Upper lobe of left lung (tissue), 6 donors: ENCODE measurements at regions not wholly inside any gene's neighbourhood (a gene's known extent, or its start where the extent isn't known, plus 50 kb on each side); places are given as distances from the start of the nearest gene placed in this dataset.

Experiments used
- ATAC-seq, 2 donors: fragments of 200-7000 bp; cut with Tn5 transposase; one replicate each; pipeline ENCODE4 v1.9.1; 2022; ENCODE audit warnings: mild to moderate bottlenecking in 2 of 2, moderate library complexity in 2 of 2; ENCODE audit not compliant: low FRiP score in 2 of 2
- DNase-seq, 2 donors: peaks; one replicate each; pipeline ENCODE4 v3.0.0-alpha.2; 2019 to 2020
- H3K27ac ChIP-seq, 4 donors: fragments of 200-600 bp; sonication (generic); one replicate each; pipeline ENCODE4 v1.5.1; 2016 to 2019
- H3K27me3 ChIP-seq, 4 donors: fragments of 200-600 bp; sonication (generic); one replicate each; pipeline ENCODE4 v1.5.1; 2017 to 2019
- H3K36me3 ChIP-seq, 4 donors: fragments of 200-600 bp; sonication (generic); one replicate each; pipeline ENCODE4 v1.5.1; 2016 to 2019
- H3K4me1 ChIP-seq, 4 donors: fragments of 200-600 bp; sonication (generic); one replicate each; pipeline ENCODE4 v1.5.1; 2018 to 2019
- H3K4me3 ChIP-seq, 4 donors: fragments of 200-600 bp; sonication (generic); one replicate each; pipeline ENCODE4 v1.5.1; 2017 to 2019; ENCODE audit warnings: mild to moderate bottlenecking in 2 of 4, moderate library complexity in 1 of 4
- H3K9me3 ChIP-seq, 4 donors: fragments of 200-600 bp; sonication (generic); one replicate each; pipeline ENCODE4 v1.5.1; 2018 to 2019
- CTCF ChIP-seq, 6 experiments: fragments of 450-650 bp in 4 of 6; fragments of 200-600 bp in 2 of 6; sonication (generic) in 2 of 6; IDR thresholded peaks; one replicate each; pipeline ENCODE4 v1.5.1; 2016 to 2019; ENCODE audit warnings: antibody characterized with exemption in 6 of 6
- EP300 ChIP-seq, 4 donors: sonication (generic); formaldehyde crosslinking; IDR thresholded peaks; one replicate each; pipeline ENCODE4 v1.5.1; 2017; ENCODE audit warnings: antibody characterized with exemption in 4 of 4, control low read depth in 2 of 4
- POLR2A ChIP-seq, 4 donors: fragments of 450-650 bp; IDR thresholded peaks; one replicate each; pipeline ENCODE4 v1.5.1; 2016 to 2017; ENCODE audit warnings: antibody characterized with exemption in 4 of 4, mild to moderate bottlenecking in 2 of 4
- POLR2AphosphoS5 ChIP-seq, 2 donors: sonication (generic); formaldehyde crosslinking; IDR thresholded peaks; one replicate each; pipeline ENCODE4 v1.5.1; 2017; ENCODE audit warnings: antibody characterized with exemption in 2 of 2
- WGBS, 2 donors: methylation state at CpG; one replicate each; pipeline ENCODE4 v1.1.5; 2017 to 2018; 5-methylcytosine and 5-hydroxymethylcytosine counted together
- donor health status: DM: no; HTN: no; CAD: no; lungs with moderate emphysema.
- donor health status: DM: no; HTN: yes; CAD: no; lungs with severe emphysema.

DNA sequence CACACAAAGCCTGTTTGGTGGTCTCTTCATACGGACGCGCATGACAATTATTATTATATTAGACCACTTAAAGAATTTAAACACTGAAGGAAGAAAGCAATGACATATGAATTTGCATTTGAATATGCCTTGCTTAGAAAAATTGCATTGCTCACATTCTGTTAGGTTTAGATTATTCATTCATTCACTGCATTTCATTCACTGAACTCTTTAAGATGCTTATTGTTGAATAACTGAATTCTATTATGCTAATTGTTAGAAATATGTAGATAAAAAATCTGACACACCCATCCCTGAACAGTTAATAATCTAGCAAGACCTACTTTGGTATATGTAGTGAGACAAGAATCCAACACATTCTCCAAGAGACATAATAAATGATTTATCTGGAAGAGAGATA lies 94.4 kb upstream of the PEX5L start:
- ATAC-seq (no peak), DNase-seq (no peak)
- H3K4me3 ChIP-seq: no peak overlapping the region
- H3K9me3 ChIP-seq: no peaks in the 10 kb centered on the region
- WGBS, 2 donors: 95% methylated on average over 3 of the region's 3 CpGs
- no peaks in the 10 kb centered on the region for H3K36me3 ChIP-seq
- no peak for TF ChIP-seq EP300 (IDR thresholded peaks at IDR 0.05)
- TF ChIP-seq POLR2A (IDR thresholded peaks at IDR 0.05): no peak
- no peak for TF ChIP-seq POLR2AphosphoS5 (IDR thresholded peaks at IDR 0.05)
- TF ChIP-seq CTCF (IDR thresholded peaks at IDR 0.05): no peak
- no peak overlapping the region for H3K27ac ChIP-seq
- no peaks in the 10 kb centered on the region for H3K4me1 ChIP-seq
- H3K27me3 ChIP-seq: no peaks in the 10 kb centered on the region

GRCh38 chr3:180135101-180135500 lies 98.4 kb upstream of the PEX5L start:
- Histone ChIP-seq H3K4me3 (no peak overlapping the region), H3K4me1 (no peaks in the 10 kb centered on the region), H3K36me3 (no peaks in the 10 kb centered on the region), H3K27ac (no peak overlapping the region), H3K27me3 (no peaks in the 10 kb centered on the region), H3K9me3 (no peaks in the 10 kb centered on the region)
- TF ChIP-seq EP300 (IDR thresholded peaks at IDR 0.05) (no peak), CTCF (IDR thresholded peaks at IDR 0.05) (no peak), POLR2A (IDR thresholded peaks at IDR 0.05) (no peak), POLR2AphosphoS5 (IDR thresholded peaks at IDR 0.05) (no peak)
- WGBS, 2 donors: 68 to 71% methylated on average over 2 of the region's 2 CpGs
- DNase-seq (no peak), ATAC-seq (no peak)

- no peak for ATAC-seq
- WGBS, 2 donors: 77 to 80% methylated on average over 3 of the region's 3 CpGs
- no peak for DNase-seq
Measured at GRCh38 chr3:180138871-180139270, 102.1 kb upstream of the PEX5L start.

DNA sequence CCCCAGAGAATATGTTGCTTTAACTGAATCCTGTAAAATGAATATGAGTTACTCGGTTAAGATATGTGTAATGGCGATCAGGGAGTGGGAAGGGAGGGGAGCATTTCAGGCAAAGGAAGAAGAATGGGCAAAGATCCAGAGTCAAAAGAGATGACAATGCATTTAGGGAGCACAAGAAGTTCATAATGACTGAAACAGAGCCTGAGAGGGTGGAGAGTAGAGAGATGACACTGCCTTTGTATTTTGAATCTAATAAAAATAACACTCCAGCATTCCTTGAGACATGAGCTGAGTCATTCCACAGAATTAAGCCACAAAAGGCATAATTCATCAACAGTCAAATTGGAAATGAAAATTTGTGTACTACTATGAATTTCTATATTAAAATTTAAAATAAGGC lies 105.3 kb upstream of the PEX5L start:
- ATAC-seq (no peak), DNase-seq (no peak)
- Histone ChIP-seq H3K4me1 (no peaks in the 10 kb centered on the region), H3K9me3 (no peaks in the 10 kb centered on the region), H3K27me3 (no peaks in the 10 kb centered on the region), H3K36me3 (no peaks in the 10 kb centered on the region), H3K27ac (no peak overlapping the region), H3K4me3 (no peak overlapping the region)
- TF ChIP-seq POLR2AphosphoS5 (IDR thresholded peaks at IDR 0.05) (no peak), CTCF (IDR thresholded peaks at IDR 0.05) (no peak), EP300 (IDR thresholded peaks at IDR 0.05) (no peak), POLR2A (IDR thresholded peaks at IDR 0.05) (no peak)
- WGBS, 2 donors: 81 to 87% methylated on average over 2 of the region's 2 CpGs

More at GRCh38 chr3:180138871-180139270, 102.1 kb upstream of the PEX5L start:
- Histone ChIP-seq H3K4me3 (no peak overlapping the region), H3K27ac (no peak overlapping the region), H3K4me1 (no peaks in the 10 kb centered on the region), H3K36me3 (no peaks in the 10 kb centered on the region), H3K27me3 (no peaks in the 10 kb centered on the region), H3K9me3 (no peaks in the 10 kb centered on the region)
- no peak for TF ChIP-seq EP300 (IDR thresholded peaks at IDR 0.05)
- TF ChIP-seq POLR2AphosphoS5 (IDR thresholded peaks at IDR 0.05): no peak
- TF ChIP-seq POLR2A (IDR thresholded peaks at IDR 0.05): no peak
- TF ChIP-seq CTCF (IDR thresholded peaks at IDR 0.05): no peak

- Histone ChIP-seq H3K9me3 (no peaks in the 10 kb centered on the region), H3K4me3 (no peak overlapping the region), H3K36me3 (no peaks in the 10 kb centered on the region), H3K4me1 (no peaks in the 10 kb centered on the region), H3K27ac (no peak overlapping the region), H3K27me3 (no peaks in the 10 kb centered on the region)
- ATAC-seq: no peak
- TF ChIP-seq POLR2AphosphoS5 (IDR thresholded peaks at IDR 0.05): no peak
- TF ChIP-seq CTCF (IDR thresholded peaks at IDR 0.05): no peak
- TF ChIP-seq POLR2A (IDR thresholded peaks at IDR 0.05): no peak
- no peak for TF ChIP-seq EP300 (IDR thresholded peaks at IDR 0.05)
- 84 to 91% methylated on average over 4 of the region's 4 CpGs for WGBS, 2 donors
- no peak for DNase-seq
Measured at GRCh38 chr3:180142472-180142871, 105.7 kb upstream of the PEX5L start.
